ENCODE measurements at regions not wholly inside any gene's neighbourhood (a gene's known extent, or its start where the extent isn't known, plus 50 kb on each side); places are given as distances from the start of the nearest gene placed in this dataset.

GRCh38 chr1:22285549-22286396 lies 142.9 kb upstream of the WNT4 start:
- Histone ChIP-seq H4K20me1 (replicated peaks in 1 of 2; ENCODE audit: control insufficient read depth in 1 of 2, insufficient read depth in 2 of 2, low read length in 2 of 2) (no peaks in the 10 kb centered on the region), H4K91ac (replicated peaks; ENCODE audit: insufficient read length, low read length) (no peak overlapping the region), H3K4me1 (replicated peaks in 1 of 4; ENCODE audit: control insufficient read depth in 3 of 4, insufficient read depth in 4 of 4, low read length in 3 of 4) (peaks cover 0 to 5% (median 2%) of the 10 kb centered on the region in 4 experiments; a peak in 2 of 7 replicates), H3K27ac (ENCODE audit: low read depth, low read length) (no peak overlapping the region), H3K27me3 (replicated peaks in 1 of 4; ENCODE audit: control insufficient read depth in 3 of 4, extremely low read depth in 1 of 4, insufficient read depth in 3 of 4, low read length in 3 of 4) (no peaks in the 10 kb centered on the region; a peak in 1 of 7 replicates), H3K9ac (replicated peaks in 1 of 4; ENCODE audit: extremely low read depth in 1 of 4, low read depth in 3 of 4, low read length in 3 of 4) (no peak overlapping the region), H2AFZ (ENCODE audit: low read length) (no peak overlapping the region), H2BK120ac (replicated peaks; ENCODE audit: low read depth, low read length) (no peak overlapping the region), H3K4me2 (ENCODE audit: insufficient read depth in 1 of 2, low read depth in 2 of 2, low read length in 2 of 2) (no peak overlapping the region), H4K5ac (ENCODE audit: insufficient read length, low read depth, low read length) (no peak overlapping the region), H3K4ac (replicated peaks; ENCODE audit: insufficient read length, low read depth, low read length) (no peak overlapping the region), H3K23me2 (ENCODE audit: low read depth, low read length) (peaks cover 4% of the 10 kb centered on the region; the same call in 1 of the 2 replicates), H3K18ac (ENCODE audit: extremely low read depth, low read length) (no peak overlapping the region), H2BK12ac (ENCODE audit: low read depth, low read length) (no peak overlapping the region), H3K9me3 (ENCODE audit: insufficient read depth in 2 of 2, low read depth in 1 of 2, low read length in 1 of 2) (no peaks in the 10 kb centered on the region), H3K56ac (replicated peaks; ENCODE audit: insufficient read length, low read depth, low read length) (no peak overlapping the region), H3K23ac (ENCODE audit: insufficient read length) (no peak overlapping the region), H3K79me1 (ENCODE audit: low read depth, low read length) (no peaks in the 10 kb centered on the region), H2BK20ac (ENCODE audit: low read length) (no peak overlapping the region), H2BK15ac (ENCODE audit: low read length) (no peak overlapping the region), H3K79me2 (ENCODE audit: control insufficient read depth in 1 of 2, insufficient read depth in 2 of 2, low read length in 2 of 2) (no peaks in the 10 kb centered on the region), H3K14ac (ENCODE audit: insufficient read length) (no peak overlapping the region), H3K4me3 (ENCODE audit: extremely low read depth in 1 of 4, insufficient read depth in 2 of 4, low read depth in 3 of 4, low read length in 4 of 4) (no peak overlapping the region), H2BK5ac (ENCODE audit: low read depth, low read length) (no peak overlapping the region), H3K36me3 (ENCODE audit: control insufficient read depth in 2 of 4, insufficient read depth in 4 of 4, low read length in 3 of 4) (no peaks in the 10 kb centered on the region), H4K8ac (ENCODE audit: extremely low read depth, insufficient read depth, low read length) (peak overlapping the region; percentile 63; the same call in 1 of the 2 replicates), H2AK5ac (ENCODE audit: low read depth, low read length) (no peak overlapping the region)
- POLR2A ChIA-PET (ENCODE audit: partially characterized antibody) = no interaction called here
- 91% methylated on average over 28 of the region's 37 CpGs; no CpG with 5 or more reads in 1 of the 2 experiments for WGBS, 2 experiments (ENCODE audit: extremely low coverage in 1 of 2, insufficient coverage in 1 of 2, insufficient read length in 1 of 2, insufficient replicate concordance in 2 of 2, low coverage in 1 of 2, low lambda C conversion rate in 2 of 2, missing lambda C conversion rate in 1 of 2)
- CTCF ChIA-PET (ENCODE audit: partially characterized antibody) = interaction anchor here (1.0 to 4.4 kb wide), 9 partner anchors 11 to 154 kb away, joined by 3 to 28 read pairs (median 5); no protein-coding TSS in a partner anchor
- no peak for FAIRE-seq
- DNase-seq (ENCODE audit: low read depth in 1 of 2, low spot score in 2 of 2) = no peak
- TF ChIP-seq MAFK (IDR thresholded peaks at IDR 0.05; ENCODE audit: low read depth, low read length) (no peak), SIN3A (conservative IDR thresholded peaks at IDR 0.05 in 1 of 2, IDR thresholded peaks at IDR 0.05 in 1 of 2; ENCODE audit: low read depth in 1 of 2, low read length in 2 of 2) (no peak), TCF12 (IDR thresholded peaks at IDR 0.05; ENCODE audit: low read depth, low read length) (no peak), EGR1 (IDR thresholded peaks at IDR 0.05; ENCODE audit: borderline replicate concordance, low read depth, low read length) (no peak), CTCF (IDR thresholded peaks at IDR 0.05; ENCODE audit: control extremely low read depth in 1 of 3, insufficient read depth in 1 of 3, low read depth in 1 of 3, low read length in 3 of 3) (no peak), CHD2 (IDR thresholded peaks at IDR 0.05; ENCODE audit: low read length) (no peak), ASH2L (IDR thresholded peaks at IDR 0.05; ENCODE audit: low read length) (no peak), SIRT6 (IDR thresholded peaks at IDR 0.05; ENCODE audit: low read length) (no peak), KDM5A (IDR thresholded peaks at IDR 0.05; ENCODE audit: low read length) (no peak), RBBP5 (IDR thresholded peaks at IDR 0.05; ENCODE audit: borderline replicate concordance, low read depth, low read length) (no peak)

Data from H1 (cell line).